HepG2 (cell line): ENCODE measurements at regions not wholly inside any gene's neighbourhood (a gene's known extent, or its start where the extent isn't known, plus 50 kb on each side); places are given as distances from the start of the nearest gene placed in this dataset.

ENCODE experiments used
- ATAC-seq: fragments of 200-7000 bp; cut with Tn5 transposase; 3 replicates; pipeline ENCODE4 v1.9.1; 2020; ENCODE audit warnings: mild to moderate bottlenecking, moderate library complexity
- BruUV-seq: library from RNA; stranded (reverse); fragments of 400-500 nt; replicated peaks from 2 replicates; lab custom pipeline; 2021; lab: Mats Ljungman, UMichigan
- CTCF ChIA-PET: fragments of 300-600 bp; formaldehyde crosslinking; extraction: SDS; loops from one replicate; lab custom pipeline; 2021; ENCODE audit warnings: low total read pairs, inconsistent platforms, low intra/inter-chr PET ratio; lab: Yijun Ruan, JAX
- POLR2A ChIA-PET: fragments of 350-600 bp; sonication (Branson Sonifier 250); formaldehyde crosslinking; loops from one replicate; lab custom pipeline; 2020; ENCODE audit warnings: antibody characterized with exemption, inconsistent platforms; lab: Yijun Ruan, JAX
- DNase-seq: peaks from one replicate; pipeline ENCODE4 v3.0.0-alpha.2; 2015; ENCODE audit warnings: low spot score
- FAIRE-seq: peaks from 3 replicates; lab custom pipeline; 2011; peaks lifted over from hg19 to GRCh38; lab: Jason Lieb, UNC
- H2AFZ ChIP-seq: one replicate; pipeline ENCODE4 v1.6.1; 2011; ENCODE audit warnings: low read length, inconsistent platforms
- H3K27ac ChIP-seq: fragments of 300-600 bp; 3 replicates; pipeline ENCODE4 v1.8.0; 2011; ENCODE audit warnings: mixed run types, mild to moderate bottlenecking, mixed read lengths, low read length, inconsistent platforms; ENCODE audit not compliant: insufficient read depth; ENCODE audit errors: extremely low read length
- H3K27me3 ChIP-seq, 2 experiments: fragments of 200-600 bp in 1 of 2; 2 replicates in 1 of 2; 3 replicates in 1 of 2; pipeline versions ENCODE4 v1.6.0 to v1.8.0; 2011; ENCODE audit warnings: low read length in 2 of 2, mild to moderate bottlenecking in 2 of 2, moderate library complexity in 2 of 2, inconsistent platforms in 1 of 2; ENCODE audit not compliant: insufficient read depth in 2 of 2, control insufficient read depth in 1 of 2
- H3K36me3 ChIP-seq, 2 experiments: fragments of 200-600 bp in 1 of 2; replicated peaks in 1 of 2; 2 replicates in 1 of 2; 3 replicates in 1 of 2; pipeline versions ENCODE4 v1.5.1 to v1.8.0; 2011; ENCODE audit warnings: low read length in 2 of 2, inconsistent platforms in 1 of 2; ENCODE audit not compliant: insufficient read depth in 2 of 2, control insufficient read depth in 1 of 2
- H3K4me1 ChIP-seq: 2 replicates; pipeline ENCODE4 v1.5.1; 2012; ENCODE audit warnings: low read length, inconsistent platforms; ENCODE audit not compliant: insufficient read depth
- H3K4me2 ChIP-seq: 2 replicates; pipeline ENCODE4 v1.6.0; 2011; ENCODE audit warnings: low read depth, low read length, inconsistent platforms
- H3K4me3 ChIP-seq, 3 experiments: fragments of 200-600 bp in 1 of 3; sonication (generic), shearing (Covaris generic) in 1 of 3; replicated peaks in 1 of 3; 2 replicates each; pipeline ENCODE4 v1.5.1; 2011 to 2016; ENCODE audit warnings: low read length in 3 of 3, inconsistent platforms in 2 of 3, low read depth in 2 of 3, mild to moderate bottlenecking in 2 of 3, control low read depth in 1 of 3, mixed read lengths in 1 of 3; ENCODE audit not compliant: insufficient read depth in 1 of 3
- H3K79me2 ChIP-seq: one replicate; pipeline ENCODE4 v1.6.1; 2011; ENCODE audit warnings: low read length, inconsistent platforms; ENCODE audit not compliant: insufficient read depth
- H3K9ac ChIP-seq: 2 replicates; pipeline ENCODE4 v1.6.0; 2011; ENCODE audit warnings: mild to moderate bottlenecking, low read depth, low read length, inconsistent platforms; ENCODE audit not compliant: insufficient read depth
- H3K9me3 ChIP-seq: 2 replicates; pipeline ENCODE4 v1.5.1; 2012; ENCODE audit warnings: mild to moderate bottlenecking, low read length
- H4K20me1 ChIP-seq: 2 replicates; pipeline ENCODE4 v1.6.0; 2011; ENCODE audit warnings: inconsistent platforms, mild to moderate bottlenecking, low read length, moderate library complexity; ENCODE audit not compliant: insufficient read depth
- CSRNP1 ChIP-seq: sonication (generic); formaldehyde crosslinking; IDR thresholded peaks from 2 replicates; pipeline ENCODE4 v1.8.1; 2023; ENCODE audit warnings: mild to moderate bottlenecking, missing genetic modification reagents
- WGBS: methylation state at CpG from one replicate; pipeline ENCODE4 v1.1.6; 2017; ENCODE audit warnings: low lambda C conversion rate; 5-methylcytosine and 5-hydroxymethylcytosine counted together
- in situ Hi-C: cut with HindIII; loops from 2 replicates; pipeline ENCODE4 v1.10.0; 2017; ENCODE audit warnings: low pct_unique_long_range_greater_than_20kb; ENCODE audit not compliant: extremely low pct_ligation_motif_present
- intact Hi-C: fragments of 100-400 bp; cut with micrococcal nuclease; formaldehyde crosslinking; loops from one replicate; pipeline ENCODE4 v1.10.0; 2022; ENCODE audit not compliant: unreplicated experiment
- TF ChIP-seq, protein P1 (sequence below): sonication (generic); formaldehyde crosslinking; IDR thresholded peaks from 2 replicates; pipeline ENCODE4 v1.4.0; 2020; ENCODE audit warnings: missing genetic modification reagents
- TF ChIP-seq, protein P2 (sequence below): sonication (generic); formaldehyde crosslinking; IDR thresholded peaks from 2 replicates; pipeline ENCODE4 v1.4.0; 2020; ENCODE audit warnings: missing genetic modification reagents
- TF ChIP-seq, protein P3 (sequence below): sonication (generic); formaldehyde crosslinking; IDR thresholded peaks from 2 replicates; pipeline ENCODE4 v1.4.0; 2020; ENCODE audit warnings: missing genetic modification reagents

- TF ChIP-seq, protein P1, sequence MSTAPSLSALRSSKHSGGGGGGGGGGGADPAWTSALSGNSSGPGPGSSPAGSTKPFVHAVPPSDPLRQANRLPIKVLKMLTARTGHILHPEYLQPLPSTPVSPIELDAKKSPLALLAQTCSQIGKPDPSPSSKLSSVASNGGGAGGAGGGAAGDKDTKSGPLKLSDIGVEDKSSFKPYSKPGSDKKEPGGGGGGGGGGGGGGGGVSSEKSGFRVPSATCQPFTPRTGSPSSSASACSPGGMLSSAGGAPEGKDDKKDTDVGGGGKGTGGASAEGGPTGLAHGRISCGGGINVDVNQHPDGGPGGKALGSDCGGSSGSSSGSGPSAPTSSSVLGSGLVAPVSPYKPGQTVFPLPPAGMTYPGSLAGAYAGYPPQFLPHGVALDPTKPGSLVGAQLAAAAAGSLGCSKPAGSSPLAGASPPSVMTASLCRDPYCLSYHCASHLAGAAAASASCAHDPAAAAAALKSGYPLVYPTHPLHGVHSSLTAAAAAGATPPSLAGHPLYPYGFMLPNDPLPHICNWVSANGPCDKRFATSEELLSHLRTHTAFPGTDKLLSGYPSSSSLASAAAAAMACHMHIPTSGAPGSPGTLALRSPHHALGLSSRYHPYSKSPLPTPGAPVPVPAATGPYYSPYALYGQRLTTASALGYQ = no peak
- TF ChIP-seq CSRNP1 (CRISPR knock-in tag) = no peak
- TF ChIP-seq, protein P2, sequence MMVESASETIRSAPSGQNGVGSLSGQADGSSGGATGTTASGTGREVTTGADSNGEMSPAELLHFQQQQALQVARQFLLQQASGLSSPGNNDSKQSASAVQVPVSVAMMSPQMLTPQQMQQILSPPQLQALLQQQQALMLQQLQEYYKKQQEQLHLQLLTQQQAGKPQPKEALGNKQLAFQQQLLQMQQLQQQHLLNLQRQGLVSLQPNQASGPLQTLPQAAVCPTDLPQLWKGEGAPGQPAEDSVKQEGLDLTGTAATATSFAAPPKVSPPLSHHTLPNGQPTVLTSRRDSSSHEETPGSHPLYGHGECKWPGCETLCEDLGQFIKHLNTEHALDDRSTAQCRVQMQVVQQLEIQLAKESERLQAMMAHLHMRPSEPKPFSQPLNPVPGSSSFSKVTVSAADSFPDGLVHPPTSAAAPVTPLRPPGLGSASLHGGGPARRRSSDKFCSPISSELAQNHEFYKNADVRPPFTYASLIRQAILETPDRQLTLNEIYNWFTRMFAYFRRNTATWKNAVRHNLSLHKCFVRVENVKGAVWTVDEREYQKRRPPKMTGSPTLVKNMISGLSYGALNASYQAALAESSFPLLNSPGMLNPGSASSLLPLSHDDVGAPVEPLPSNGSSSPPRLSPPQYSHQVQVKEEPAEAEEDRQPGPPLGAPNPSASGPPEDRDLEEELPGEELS (CRISPR knock-in tag) = no peak
Observed at GRCh38 chr11:23923357-23923756, 573.5 kb upstream of the LUZP2 start (continued).

DNA sequence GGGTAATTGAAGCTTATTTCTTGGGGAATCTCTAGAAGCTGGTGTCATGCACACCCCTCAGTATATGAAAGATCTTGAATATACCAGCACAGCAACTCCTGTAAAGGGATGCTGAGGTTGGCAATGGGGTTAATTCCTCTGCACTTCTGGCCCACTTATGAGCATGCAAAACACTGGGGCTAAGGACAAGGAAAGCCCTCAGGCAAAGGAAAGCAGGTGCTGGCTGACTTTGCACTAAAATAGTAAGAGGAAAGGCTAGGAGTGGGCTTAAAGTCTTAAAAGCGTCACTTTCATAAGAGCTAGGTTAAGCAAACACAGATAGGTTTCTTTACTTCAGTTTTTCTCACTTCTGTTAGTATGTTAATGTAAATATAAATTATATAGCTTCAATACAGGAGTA lies 572.6 kb upstream of the LUZP2 start:
- no peaks in the 10 kb centered on the region for H4K20me1 ChIP-seq
- no peaks in the 10 kb centered on the region for H3K9me3 ChIP-seq
- no peak overlapping the region for H3K4me2 ChIP-seq
- DNase-seq (no peak), FAIRE-seq (no peak), ATAC-seq (no peak)
- in situ Hi-C loops (no loop called here), intact Hi-C loops (no loop called here)
- TF ChIP-seq, protein P3, sequence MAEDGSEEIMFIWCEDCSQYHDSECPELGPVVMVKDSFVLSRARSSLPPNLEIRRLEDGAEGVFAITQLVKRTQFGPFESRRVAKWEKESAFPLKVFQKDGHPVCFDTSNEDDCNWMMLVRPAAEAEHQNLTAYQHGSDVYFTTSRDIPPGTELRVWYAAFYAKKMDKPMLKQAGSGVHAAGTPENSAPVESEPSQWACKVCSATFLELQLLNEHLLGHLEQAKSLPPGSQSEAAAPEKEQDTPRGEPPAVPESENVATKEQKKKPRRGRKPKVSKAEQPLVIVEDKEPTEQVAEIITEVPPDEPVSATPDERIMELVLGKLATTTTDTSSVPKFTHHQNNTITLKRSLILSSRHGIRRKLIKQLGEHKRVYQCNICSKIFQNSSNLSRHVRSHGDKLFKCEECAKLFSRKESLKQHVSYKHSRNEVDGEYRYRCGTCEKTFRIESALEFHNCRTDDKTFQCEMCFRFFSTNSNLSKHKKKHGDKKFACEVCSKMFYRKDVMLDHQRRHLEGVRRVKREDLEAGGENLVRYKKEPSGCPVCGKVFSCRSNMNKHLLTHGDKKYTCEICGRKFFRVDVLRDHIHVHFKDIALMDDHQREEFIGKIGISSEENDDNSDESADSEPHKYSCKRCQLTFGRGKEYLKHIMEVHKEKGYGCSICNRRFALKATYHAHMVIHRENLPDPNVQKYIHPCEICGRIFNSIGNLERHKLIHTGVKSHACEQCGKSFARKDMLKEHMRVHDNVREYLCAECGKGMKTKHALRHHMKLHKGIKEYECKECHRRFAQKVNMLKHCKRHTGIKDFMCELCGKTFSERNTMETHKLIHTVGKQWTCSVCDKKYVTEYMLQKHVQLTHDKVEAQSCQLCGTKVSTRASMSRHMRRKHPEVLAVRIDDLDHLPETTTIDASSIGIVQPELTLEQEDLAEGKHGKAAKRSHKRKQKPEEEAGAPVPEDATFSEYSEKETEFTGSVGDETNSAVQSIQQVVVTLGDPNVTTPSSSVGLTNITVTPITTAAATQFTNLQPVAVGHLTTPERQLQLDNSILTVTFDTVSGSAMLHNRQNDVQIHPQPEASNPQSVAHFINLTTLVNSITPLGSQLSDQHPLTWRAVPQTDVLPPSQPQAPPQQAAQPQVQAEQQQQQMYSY = no peak
- no peaks in the 10 kb centered on the region for H3K4me1 ChIP-seq
- CTCF ChIA-PET = no interaction called here
- whole genome bisulfite sequencing = 0% methylated on average over 1 of the region's 1 CpG
- BruUV-seq = no TSS peak
- no peak overlapping the region for H3K9ac ChIP-seq
- H2AFZ ChIP-seq = no peak overlapping the region
- no peak overlapping the region for H3K4me3 ChIP-seq
- no peaks in the 10 kb centered on the region for H3K36me3 ChIP-seq
- POLR2A ChIA-PET = no interaction called here
- no peaks in the 10 kb centered on the region for H3K79me2 ChIP-seq
- no peak overlapping the region for H3K27ac ChIP-seq
- no peaks in the 10 kb centered on the region for H3K27me3 ChIP-seq
